HEK293 (cell line): ENCODE measurements at regions not wholly inside any gene's neighbourhood (a gene's known extent, or its start where the extent isn't known, plus 50 kb on each side); places are given as distances from the start of the nearest gene placed in this dataset.

Experiments used
- BCL11A ChIP-seq: fragments of 450-650 bp; formaldehyde crosslinking; IDR thresholded peaks from 2 replicates; pipeline ENCODE4 v1.5.1; 2016; ENCODE audit warnings: low read depth, missing biosample characterization, missing genetic modification characterization
- ZBTB48 ChIP-seq: fragments of 450-650 bp; formaldehyde crosslinking; IDR thresholded peaks from 2 replicates; pipeline ENCODE4 v1.5.1; 2016; ENCODE audit warnings: missing biosample characterization, missing genetic modification characterization
- ZNF133 ChIP-seq: fragments of 450-650 bp; formaldehyde crosslinking; IDR thresholded peaks from 2 replicates; pipeline ENCODE4 v1.5.1; 2016; ENCODE audit warnings: missing biosample characterization, missing genetic modification characterization
- ZNF274 ChIP-seq, 2 experiments: fragments of 200-500 bp in 1 of 2; fragments of 450-650 bp in 1 of 2; sonication (Bioruptor generic) in 1 of 2; formaldehyde crosslinking in 1 of 2; IDR thresholded peaks; 2 replicates each; pipeline versions ENCODE4 v1.5.1 to v1.6.1; 2014 to 2016; ENCODE audit warnings: borderline replicate concordance in 1 of 2, inconsistent platforms in 1 of 2, low read length in 1 of 2, missing biosample characterization in 1 of 2, missing genetic modification characterization in 1 of 2
- ZNF449 ChIP-seq: fragments of 450-650 bp; formaldehyde crosslinking; IDR thresholded peaks from 2 replicates; pipeline ENCODE4 v1.5.1; 2017; ENCODE audit warnings: missing biosample characterization, mild to moderate bottlenecking, missing genetic modification characterization, moderate library complexity
- ZNF558 ChIP-seq: fragments of 450-650 bp; formaldehyde crosslinking; IDR thresholded peaks from 2 replicates; pipeline ENCODE4 v1.5.1; 2016; ENCODE audit warnings: missing biosample characterization, missing genetic modification characterization
- ZNF639 ChIP-seq: fragments of 450-650 bp; formaldehyde crosslinking; IDR thresholded peaks from 2 replicates; pipeline ENCODE4 v1.5.1; 2016; ENCODE audit warnings: missing biosample characterization, missing genetic modification characterization

GRCh38 chr13:72341904-72342303, 385.5 kb downstream of the MZT1 start:
- no peak for TF ChIP-seq ZNF639 (tag by site-specific recombination)
- no peak for TF ChIP-seq ZNF449 (tag by site-specific recombination)
- no peak for TF ChIP-seq BCL11A (tag by site-specific recombination)
- no peak for TF ChIP-seq ZNF274 (IDR thresholded peaks at IDR 0.05; ENCODE audit: low read length)
- no peak for TF ChIP-seq ZNF274 (tag by site-specific recombination; IDR thresholded peaks at IDR 0.05; ENCODE audit: borderline replicate concordance)
- TF ChIP-seq ZNF133, result no peak
- no peak for TF ChIP-seq ZBTB48 (tag by site-specific recombination)
- TF ChIP-seq ZNF558 (tag by site-specific recombination), result no peak
